Loucy (cell line): ENCODE measurements at regions not wholly inside any gene's neighbourhood (a gene's known extent, or its start where the extent isn't known, plus 50 kb on each side); places are given as distances from the start of the nearest gene placed in this dataset.

Source experiments
- H2AFZ ChIP-seq: fragments of 200-600 bp; sonication (generic); 2 replicates; pipeline ENCODE4 v1.6.0; 2016; ENCODE audit warnings: antibody characterized with exemption, mild to moderate bottlenecking, low read length, moderate library complexity
- H3F3A ChIP-seq: fragments of 200-600 bp; 2 replicates; pipeline ENCODE4 v1.6.0; 2016; ENCODE audit warnings: antibody characterized with exemption, low read depth, mild to moderate bottlenecking
- H3K27me3 ChIP-seq: fragments of 200-600 bp; sonication (generic); 2 replicates; pipeline ENCODE4 v1.6.1; 2014; ENCODE audit warnings: low read length, mild to moderate bottlenecking; ENCODE audit not compliant: insufficient read depth, poor library complexity, severe bottlenecking
- H3K36me3 ChIP-seq: fragments of 200-600 bp; sonication (generic); 2 replicates; pipeline ENCODE4 v1.6.1; 2016; ENCODE audit warnings: low read length; ENCODE audit not compliant: insufficient read depth
- H3K4me1 ChIP-seq: fragments of 200-600 bp; sonication (generic); 2 replicates; pipeline ENCODE4 v1.5.1; 2014; ENCODE audit warnings: low read length, mild to moderate bottlenecking; ENCODE audit not compliant: insufficient read depth, poor library complexity, severe bottlenecking
- H3K4me2 ChIP-seq: fragments of 200-600 bp; sonication (generic); 2 replicates; pipeline ENCODE4 v1.6.0; 2014; ENCODE audit warnings: antibody characterized with exemption, low read length, low read depth, mild to moderate bottlenecking; ENCODE audit not compliant: poor library complexity, severe bottlenecking
- H3K4me3 ChIP-seq: fragments of 200-600 bp; sonication (generic); 2 replicates; pipeline ENCODE4 v1.5.1; 2014; ENCODE audit warnings: low read length, mild to moderate bottlenecking, mixed read lengths; ENCODE audit not compliant: poor library complexity, severe bottlenecking
- H3K79me2 ChIP-seq: fragments of 200-600 bp; sonication (generic); 2 replicates; pipeline ENCODE4 v1.6.1; 2014; ENCODE audit warnings: low read length; ENCODE audit not compliant: insufficient read depth
- H3K9ac ChIP-seq: fragments of 200-600 bp; sonication (generic); 2 replicates; pipeline ENCODE4 v1.6.0; 2014; ENCODE audit warnings: mild to moderate bottlenecking, low read depth, low read length, moderate library complexity; ENCODE audit not compliant: poor library complexity, severe bottlenecking
- H3K9me2 ChIP-seq: fragments of 200-600 bp; sonication (generic); replicated peaks from 2 replicates; pipeline ENCODE4 v1.6.1; 2016; ENCODE audit warnings: low read depth, low read length, mixed read lengths
- H3K9me3 ChIP-seq: fragments of 200-600 bp; sonication (generic); 2 replicates; pipeline ENCODE4 v1.6.1; 2014; ENCODE audit warnings: mild to moderate bottlenecking, antibody characterized with exemption, low read length, low read depth; ENCODE audit not compliant: insufficient read depth
- H4K20me1 ChIP-seq: fragments of 200-600 bp; sonication (generic); 2 replicates; pipeline ENCODE4 v1.6.0; 2014; ENCODE audit warnings: antibody characterized with exemption, low read length, mild to moderate bottlenecking; ENCODE audit not compliant: insufficient read depth, poor library complexity, severe bottlenecking
- EZH2phosphoT487 ChIP-seq: fragments of 200-600 bp; IDR thresholded peaks from 2 replicates; pipeline ENCODE4 v1.6.1; 2018; ENCODE audit warnings: antibody characterized with exemption, mild to moderate bottlenecking, moderate library complexity, borderline replicate concordance
- TF ChIP-seq, protein P1 (sequence below): fragments of 200-600 bp; sonication (generic); conservative IDR thresholded peaks from 2 replicates; pipeline ENCODE4 v1.5.1; 2014; ENCODE audit warnings: mild to moderate bottlenecking, antibody characterized with exemption, low read length

DNA sequence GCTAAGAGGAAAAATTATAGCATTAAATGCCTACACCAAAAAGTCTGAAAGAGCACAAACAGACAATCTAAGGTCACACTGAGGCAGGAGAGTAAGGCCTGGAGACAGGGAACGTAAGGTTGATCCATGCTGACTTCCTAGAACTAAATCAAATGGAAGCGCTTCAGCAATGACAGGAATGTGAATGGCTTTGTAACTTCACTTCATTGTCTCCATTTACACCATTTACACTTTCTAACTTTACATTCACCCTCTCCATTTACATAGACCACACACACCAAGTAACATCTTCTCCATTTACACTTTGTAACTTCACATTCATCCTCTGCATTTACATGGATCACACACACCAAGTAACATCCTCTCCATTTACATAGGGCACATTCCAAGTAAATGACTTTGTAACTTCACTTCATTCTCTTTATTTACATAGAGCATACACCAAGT lies 103.1 kb upstream of the SPATS2L start:
- H3K27me3 ChIP-seq = no peaks in the 10 kb centered on the region
- no peaks in the 10 kb centered on the region for H3K79me2 ChIP-seq
- H3K4me3 ChIP-seq = no peak overlapping the region
- no peak overlapping the region for H2AFZ ChIP-seq
- no peak overlapping the region for H3K9ac ChIP-seq
- H4K20me1 ChIP-seq = no peaks in the 10 kb centered on the region
- H3K4me1 ChIP-seq = no peaks in the 10 kb centered on the region
- TF ChIP-seq EZH2phosphoT487 = no peak
- TF ChIP-seq, protein P1, sequence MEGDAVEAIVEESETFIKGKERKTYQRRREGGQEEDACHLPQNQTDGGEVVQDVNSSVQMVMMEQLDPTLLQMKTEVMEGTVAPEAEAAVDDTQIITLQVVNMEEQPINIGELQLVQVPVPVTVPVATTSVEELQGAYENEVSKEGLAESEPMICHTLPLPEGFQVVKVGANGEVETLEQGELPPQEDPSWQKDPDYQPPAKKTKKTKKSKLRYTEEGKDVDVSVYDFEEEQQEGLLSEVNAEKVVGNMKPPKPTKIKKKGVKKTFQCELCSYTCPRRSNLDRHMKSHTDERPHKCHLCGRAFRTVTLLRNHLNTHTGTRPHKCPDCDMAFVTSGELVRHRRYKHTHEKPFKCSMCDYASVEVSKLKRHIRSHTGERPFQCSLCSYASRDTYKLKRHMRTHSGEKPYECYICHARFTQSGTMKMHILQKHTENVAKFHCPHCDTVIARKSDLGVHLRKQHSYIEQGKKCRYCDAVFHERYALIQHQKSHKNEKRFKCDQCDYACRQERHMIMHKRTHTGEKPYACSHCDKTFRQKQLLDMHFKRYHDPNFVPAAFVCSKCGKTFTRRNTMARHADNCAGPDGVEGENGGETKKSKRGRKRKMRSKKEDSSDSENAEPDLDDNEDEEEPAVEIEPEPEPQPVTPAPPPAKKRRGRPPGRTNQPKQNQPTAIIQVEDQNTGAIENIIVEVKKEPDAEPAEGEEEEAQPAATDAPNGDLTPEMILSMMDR = no peak
- H3F3A ChIP-seq = no peaks in the 10 kb centered on the region
- no peaks in the 10 kb centered on the region for H3K9me3 ChIP-seq
- H3K9me2 ChIP-seq = no peaks in the 10 kb centered on the region
- no peaks in the 10 kb centered on the region for H3K36me3 ChIP-seq
- no peak overlapping the region for H3K4me2 ChIP-seq

DNA sequence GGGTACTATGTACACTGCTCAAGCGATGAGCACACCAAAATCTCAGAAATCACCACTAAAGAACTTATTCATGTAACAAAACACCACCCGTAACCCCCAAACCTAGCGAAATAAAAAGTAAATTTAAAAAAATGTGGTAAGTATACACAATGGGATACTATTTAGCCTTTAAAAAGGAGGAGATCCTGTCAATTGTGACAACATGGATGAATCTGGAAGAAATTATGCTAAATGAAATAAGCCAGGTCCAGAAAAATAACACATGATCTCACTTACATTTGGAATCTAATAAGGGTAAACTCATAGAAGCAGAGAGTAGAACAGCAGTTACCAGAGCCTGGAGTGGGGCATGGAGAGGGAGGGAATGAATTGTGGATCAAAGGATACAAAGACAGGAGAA lies 98.5 kb upstream of the SPATS2L start:
- no peak overlapping the region for H3K4me3 ChIP-seq
- TF ChIP-seq EZH2phosphoT487 = no peak
- TF ChIP-seq, protein P1 = no peak
- H3K9me3 ChIP-seq = no peaks in the 10 kb centered on the region
- H3K9me2 ChIP-seq = no peaks in the 10 kb centered on the region
- H3K4me1 ChIP-seq = no peaks in the 10 kb centered on the region
- no peak overlapping the region for H2AFZ ChIP-seq
- H4K20me1 ChIP-seq = no peaks in the 10 kb centered on the region
- H3K36me3 ChIP-seq = no peaks in the 10 kb centered on the region
- H3K9ac ChIP-seq = no peak overlapping the region
- no peaks in the 10 kb centered on the region for H3K79me2 ChIP-seq
- H3K4me2 ChIP-seq = no peak overlapping the region
- H3K27me3 ChIP-seq = no peaks in the 10 kb centered on the region
- H3F3A ChIP-seq = no peaks in the 10 kb centered on the region

DNA sequence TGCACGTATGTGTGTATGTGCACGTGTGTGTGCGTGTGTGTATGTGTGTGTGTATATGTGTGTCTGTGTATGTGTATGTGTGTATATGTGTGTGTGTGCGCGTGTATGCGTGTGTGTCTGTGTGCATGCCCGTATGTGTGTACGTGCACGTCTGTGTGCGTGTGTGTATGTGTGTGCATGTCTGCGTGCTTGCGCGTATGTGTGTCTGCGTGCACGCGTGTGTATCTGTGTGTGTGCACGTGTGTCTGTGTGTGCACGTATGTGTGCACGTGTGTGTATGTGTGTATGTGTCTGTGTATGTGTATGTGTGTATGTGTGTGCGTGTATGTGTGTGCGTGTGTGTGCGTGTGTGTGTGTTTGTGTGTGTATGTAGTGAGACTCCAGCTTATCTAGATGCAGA lies 97.5 kb upstream of the SPATS2L start:
- no peaks in the 10 kb centered on the region for H3K9me2 ChIP-seq
- no peaks in the 10 kb centered on the region for H3K36me3 ChIP-seq
- H3K79me2 ChIP-seq = no peaks in the 10 kb centered on the region
- no peaks in the 10 kb centered on the region for H4K20me1 ChIP-seq
- no peak overlapping the region for H3K9ac ChIP-seq
- no peaks in the 10 kb centered on the region for H3K27me3 ChIP-seq
- no peaks in the 10 kb centered on the region for H3F3A ChIP-seq
- TF ChIP-seq, protein P1 = no peak
- no peak for TF ChIP-seq EZH2phosphoT487
- no peak overlapping the region for H3K4me3 ChIP-seq
- no peaks in the 10 kb centered on the region for H3K4me1 ChIP-seq
- no peak overlapping the region for H2AFZ ChIP-seq
- H3K9me3 ChIP-seq = no peaks in the 10 kb centered on the region
- H3K4me2 ChIP-seq = no peak overlapping the region
